Prostate gland (tissue), 2 donors: ENCODE measurements at regions not wholly inside any gene's neighbourhood (a gene's known extent, or its start where the extent isn't known, plus 50 kb on each side); places are given as distances from the start of the nearest gene placed in this dataset.

Source experiments
- POLR2A ChIP-seq: fragments of 450-650 bp; IDR thresholded peaks from one replicate; pipeline ENCODE4 v1.6.1; 2016; ENCODE audit warnings: antibody characterized with exemption, mild to moderate bottlenecking
- TF ChIP-seq, protein P1 (sequence below), 4 experiments: fragments of 200-600 bp in 2 of 4; fragments of 450-650 bp in 2 of 4; sonication (generic) in 2 of 4; IDR thresholded peaks; 1 replicate in 3 of 4; 2 replicates in 1 of 4; pipeline ENCODE4 v1.5.1; 2016 to 2019; ENCODE audit warnings: antibody characterized with exemption in 4 of 4, mild to moderate bottlenecking in 2 of 4, moderate library complexity in 2 of 4

DNA sequence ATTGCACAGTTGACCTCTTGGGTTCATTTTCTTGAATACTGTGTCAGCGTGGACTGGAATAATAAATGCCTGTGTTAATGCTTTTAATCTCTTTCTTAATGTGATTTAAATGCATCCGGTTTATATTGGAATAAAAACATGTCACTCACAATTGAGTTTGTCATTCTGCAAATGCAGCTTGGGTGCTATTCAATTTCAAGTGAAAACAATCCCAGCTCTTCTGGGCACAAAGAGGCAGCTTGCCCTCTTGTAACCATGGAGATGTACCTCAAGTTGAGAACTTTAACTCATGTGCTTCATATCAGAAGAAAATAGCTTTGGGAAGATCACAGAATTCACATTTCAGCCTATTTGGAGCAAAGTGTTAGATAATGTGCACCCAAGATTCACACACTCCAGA lies 355.7 kb upstream of the GNPDA2 start:
- TF ChIP-seq, protein P1, sequence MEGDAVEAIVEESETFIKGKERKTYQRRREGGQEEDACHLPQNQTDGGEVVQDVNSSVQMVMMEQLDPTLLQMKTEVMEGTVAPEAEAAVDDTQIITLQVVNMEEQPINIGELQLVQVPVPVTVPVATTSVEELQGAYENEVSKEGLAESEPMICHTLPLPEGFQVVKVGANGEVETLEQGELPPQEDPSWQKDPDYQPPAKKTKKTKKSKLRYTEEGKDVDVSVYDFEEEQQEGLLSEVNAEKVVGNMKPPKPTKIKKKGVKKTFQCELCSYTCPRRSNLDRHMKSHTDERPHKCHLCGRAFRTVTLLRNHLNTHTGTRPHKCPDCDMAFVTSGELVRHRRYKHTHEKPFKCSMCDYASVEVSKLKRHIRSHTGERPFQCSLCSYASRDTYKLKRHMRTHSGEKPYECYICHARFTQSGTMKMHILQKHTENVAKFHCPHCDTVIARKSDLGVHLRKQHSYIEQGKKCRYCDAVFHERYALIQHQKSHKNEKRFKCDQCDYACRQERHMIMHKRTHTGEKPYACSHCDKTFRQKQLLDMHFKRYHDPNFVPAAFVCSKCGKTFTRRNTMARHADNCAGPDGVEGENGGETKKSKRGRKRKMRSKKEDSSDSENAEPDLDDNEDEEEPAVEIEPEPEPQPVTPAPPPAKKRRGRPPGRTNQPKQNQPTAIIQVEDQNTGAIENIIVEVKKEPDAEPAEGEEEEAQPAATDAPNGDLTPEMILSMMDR (IDR thresholded peaks at IDR 0.05) = no peak
- TF ChIP-seq POLR2A = no peak
